ENCODE measurements at regions not wholly inside any gene's neighbourhood (a gene's known extent, or its start where the extent isn't known, plus 50 kb on each side); places are given as distances from the start of the nearest gene placed in this dataset.

DNA sequence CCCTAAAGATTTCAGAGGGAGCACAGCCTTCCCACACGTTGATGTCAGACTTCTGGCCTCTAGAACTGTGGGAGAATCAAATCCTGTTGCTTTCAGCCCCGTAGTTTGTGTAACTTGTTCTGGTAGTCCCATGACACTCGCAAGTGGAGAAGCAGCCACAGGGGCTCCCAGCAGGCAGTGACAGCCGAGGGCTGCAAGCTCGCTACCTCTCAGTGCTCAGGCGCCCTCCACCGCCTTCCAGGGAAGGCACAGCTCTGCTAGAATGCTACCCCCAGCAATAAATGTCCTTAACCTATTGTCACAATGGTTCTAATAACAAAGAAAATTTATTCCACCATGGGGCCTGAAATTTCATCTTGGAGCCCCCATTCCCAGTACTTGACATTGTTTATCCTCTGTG lies 143.1 kb upstream of the ZNF236 start:
- TF ChIP-seq CTCF (IDR thresholded peaks at IDR 0.05) (peak; percentile 22), EZH2 (IDR thresholded peaks at IDR 0.05) (no peak)

Data from neural progenitor cell (in vitro differentiated cells).